ENCODE measurements at regions not wholly inside any gene's neighbourhood (a gene's known extent, or its start where the extent isn't known, plus 50 kb on each side); places are given as distances from the start of the nearest gene placed in this dataset.

- TF ChIP-seq CTCF (IDR thresholded peaks at IDR 0.05) (no peak), POLR2A (IDR thresholded peaks at IDR 0.05) (no peak)
Observed at GRCh38 chr19:32200312-32201038, 144.9 kb upstream of the ZNF507 start.
